HUES64 (cell line): ENCODE measurements at regions not wholly inside any gene's neighbourhood (a gene's known extent, or its start where the extent isn't known, plus 50 kb on each side); places are given as distances from the start of the nearest gene placed in this dataset.

Experiments
- H3K27ac ChIP-seq: 2 replicates; pipeline ENCODE4 v1.7.0; 2013; ENCODE audit warnings: low read depth, low read length, inconsistent platforms
- H3K27me3 ChIP-seq: 2 replicates; pipeline ENCODE4 v1.6.1; 2013; ENCODE audit warnings: mild to moderate bottlenecking, low read length; ENCODE audit not compliant: insufficient read depth
- H3K36me3 ChIP-seq: 2 replicates; pipeline ENCODE4 v1.6.1; 2013; ENCODE audit warnings: mild to moderate bottlenecking, low read length; ENCODE audit not compliant: insufficient read depth
- H3K4me1 ChIP-seq: 2 replicates; pipeline ENCODE4 v1.6.1; 2013; ENCODE audit warnings: mild to moderate bottlenecking, low read length, moderate library complexity; ENCODE audit not compliant: insufficient read depth
- H3K4me3 ChIP-seq: 2 replicates; pipeline ENCODE4 v1.5.1; 2013; ENCODE audit warnings: mild to moderate bottlenecking, low read length, moderate library complexity
- H3K9ac ChIP-seq: 2 replicates; pipeline ENCODE4 v1.6.1; 2013; ENCODE audit warnings: mild to moderate bottlenecking, low read depth, low read length
- H3K9me3 ChIP-seq: 2 replicates; pipeline ENCODE4 v1.6.1; 2013; ENCODE audit warnings: low read depth, low read length; ENCODE audit not compliant: insufficient read depth
- WGBS: fragments of 150-250, 120-280 bp; methylation state at CpG from one replicate; pipeline ENCODE4 v1.1.7; 2013; ENCODE audit warnings: missing lambda C conversion rate; 5-methylcytosine and 5-hydroxymethylcytosine counted together

DNA sequence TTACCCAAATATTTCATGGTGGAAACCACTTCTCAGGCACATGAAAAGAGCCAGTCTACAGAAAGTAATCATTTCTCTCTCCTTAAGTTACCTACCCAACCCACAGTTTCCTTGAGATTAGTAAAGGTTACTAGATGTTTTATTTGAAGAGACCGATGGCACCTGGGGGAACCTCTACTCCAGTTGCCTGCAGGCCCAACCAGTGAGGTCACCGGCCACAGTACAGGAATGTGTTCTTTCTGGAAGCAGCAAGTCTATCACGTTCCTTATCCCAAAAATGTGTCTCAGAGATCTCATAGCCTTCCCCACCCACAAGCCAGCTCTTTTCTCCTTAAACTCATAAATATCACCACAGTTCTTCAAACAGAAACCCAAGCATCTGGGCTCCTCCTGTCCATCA is 316.1 kb downstream of the COG6 start:
- no peak overlapping the region for H3K4me3 ChIP-seq
- H3K36me3 ChIP-seq, result no peaks in the 10 kb centered on the region
- H3K27me3 ChIP-seq, result no peaks in the 10 kb centered on the region
- H3K9ac ChIP-seq, result no peak overlapping the region
- no peaks in the 10 kb centered on the region for H3K9me3 ChIP-seq
- no peak overlapping the region for H3K27ac ChIP-seq
- 92% methylated on average over 3 of the region's 3 CpGs for WGBS
- H3K4me1 ChIP-seq, result peaks cover 8% of the 10 kb centered on the region; the same call in 1 of the 2 replicates

- Histone ChIP-seq H3K27ac (no peak overlapping the region), H3K36me3 (no peaks in the 10 kb centered on the region), H3K4me3 (no peak overlapping the region), H3K9me3 (no peaks in the 10 kb centered on the region), H3K27me3 (no peaks in the 10 kb centered on the region), H3K9ac (no peak overlapping the region), H3K4me1 (peaks cover 7% of the 10 kb centered on the region; the same call in 1 of the 2 replicates)
- WGBS, result 68% methylated on average over 6 of the region's 6 CpGs
Observed at GRCh38 chr13:39976481-39976880, 321.0 kb downstream of the COG6 start.

GRCh38 chr13:39981056-39981455 is 325.6 kb downstream of the COG6 start:
- H3K36me3 ChIP-seq, result no peaks in the 10 kb centered on the region
- no peak overlapping the region for H3K4me3 ChIP-seq
- no peak overlapping the region for H3K27ac ChIP-seq
- H3K9me3 ChIP-seq, result no peaks in the 10 kb centered on the region
- H3K27me3 ChIP-seq, result no peaks in the 10 kb centered on the region
- H3K4me1 ChIP-seq, result peaks cover 7% of the 10 kb centered on the region; the same call in 1 of the 2 replicates
- H3K9ac ChIP-seq, result no peak overlapping the region

DNA sequence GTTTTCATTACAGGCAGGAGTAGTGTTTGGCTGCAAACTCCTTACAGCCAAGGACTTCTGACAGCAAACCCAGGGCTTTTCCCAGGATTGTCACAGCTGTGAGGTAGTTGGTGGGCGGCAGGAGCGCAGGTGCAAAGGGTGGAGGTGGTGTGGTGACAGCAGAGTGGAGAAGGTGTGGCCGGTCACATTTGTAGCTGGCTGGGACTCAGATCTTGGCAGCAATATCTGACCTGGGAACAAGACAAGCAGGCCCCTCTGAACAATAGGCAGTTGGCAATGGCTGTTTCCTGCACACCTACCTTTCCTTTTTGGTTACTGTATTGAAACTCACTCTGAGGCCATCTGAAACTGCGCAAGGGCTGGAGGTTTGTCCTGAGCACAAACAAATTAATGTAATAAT is 327.3 kb downstream of the COG6 start:
- Histone ChIP-seq H3K27me3 (no peaks in the 10 kb centered on the region), H3K27ac (no peak overlapping the region), H3K9ac (no peak overlapping the region), H3K36me3 (no peaks in the 10 kb centered on the region), H3K4me1 (no peaks in the 10 kb centered on the region), H3K9me3 (no peaks in the 10 kb centered on the region), H3K4me3 (no peak overlapping the region)
- 79% methylated on average over 4 of the region's 4 CpGs for WGBS

DNA sequence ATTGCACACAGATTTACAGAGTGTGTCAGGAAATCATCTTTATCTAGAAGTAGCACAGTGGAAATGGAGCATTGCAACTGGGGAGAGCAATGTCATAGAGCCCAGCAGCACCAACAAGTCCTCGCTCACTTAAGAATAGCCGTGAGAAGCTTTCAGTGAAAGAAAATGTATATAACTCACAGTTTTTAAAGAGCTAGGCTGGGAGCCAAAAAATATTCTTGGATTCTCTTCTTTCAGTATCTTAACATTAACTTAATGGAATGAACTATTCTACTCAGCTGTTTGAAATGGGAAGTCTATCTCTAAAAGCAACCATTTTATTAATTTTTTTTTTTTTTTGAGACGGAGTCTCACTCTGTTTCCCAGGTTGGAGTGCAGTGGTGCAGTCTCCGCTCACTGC is 329.6 kb downstream of the COG6 start:
- Histone ChIP-seq H3K9ac (no peak overlapping the region), H3K27ac (no peak overlapping the region), H3K4me1 (no peaks in the 10 kb centered on the region), H3K4me3 (no peak overlapping the region), H3K36me3 (no peaks in the 10 kb centered on the region), H3K27me3 (no peaks in the 10 kb centered on the region), H3K9me3 (no peaks in the 10 kb centered on the region)
- 99% methylated on average over 4 of the region's 4 CpGs for whole genome bisulfite sequencing

DNA sequence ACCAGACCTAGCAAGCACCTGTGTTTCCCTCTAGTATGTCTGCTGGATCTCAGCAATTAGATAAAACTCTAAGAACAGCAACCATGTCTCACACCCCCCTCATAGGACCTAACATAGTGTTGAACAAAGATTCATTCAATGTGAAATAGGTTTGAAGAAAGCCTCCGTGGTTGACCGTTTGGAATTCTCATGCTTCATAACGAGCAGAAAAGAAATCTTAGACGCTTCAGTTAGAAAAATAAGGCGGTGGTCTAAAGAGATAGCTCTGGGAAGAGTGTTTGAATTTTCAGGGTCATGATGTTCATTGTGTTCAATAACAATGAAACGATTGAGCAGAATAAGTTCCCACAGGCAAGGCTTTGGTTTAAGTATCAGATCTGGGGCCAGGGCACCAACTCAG is 332.9 kb downstream of the COG6 start:
- Histone ChIP-seq H3K27ac (no peak overlapping the region), H3K4me3 (no peak overlapping the region), H3K9me3 (no peaks in the 10 kb centered on the region), H3K27me3 (no peaks in the 10 kb centered on the region), H3K4me1 (no peaks in the 10 kb centered on the region), H3K9ac (no peak overlapping the region), H3K36me3 (no peaks in the 10 kb centered on the region)
- 97% methylated on average over 6 of the region's 6 CpGs for WGBS

- no peaks in the 10 kb centered on the region for H3K9me3 ChIP-seq
- H3K27ac ChIP-seq, result no peak overlapping the region
- H3K4me1 ChIP-seq, result no peaks in the 10 kb centered on the region
- H3K4me3 ChIP-seq, result no peak overlapping the region
- H3K27me3 ChIP-seq, result no peaks in the 10 kb centered on the region
- H3K36me3 ChIP-seq, result no peaks in the 10 kb centered on the region
- H3K9ac ChIP-seq, result no peak overlapping the region
- WGBS, result 98% methylated on average over 6 of the region's 6 CpGs
Observed at GRCh38 chr13:39998166-39998565, 342.7 kb downstream of the COG6 start.

- Histone ChIP-seq H3K9ac (no peak overlapping the region), H3K27me3 (no peaks in the 10 kb centered on the region), H3K4me3 (no peak overlapping the region), H3K27ac (no peak overlapping the region), H3K4me1 (no peaks in the 10 kb centered on the region), H3K36me3 (no peaks in the 10 kb centered on the region), H3K9me3 (no peaks in the 10 kb centered on the region)
- 95% methylated on average over 5 of the region's 5 CpGs for WGBS
Observed at GRCh38 chr13:40002016-40002415, 346.6 kb downstream of the COG6 start.

DNA sequence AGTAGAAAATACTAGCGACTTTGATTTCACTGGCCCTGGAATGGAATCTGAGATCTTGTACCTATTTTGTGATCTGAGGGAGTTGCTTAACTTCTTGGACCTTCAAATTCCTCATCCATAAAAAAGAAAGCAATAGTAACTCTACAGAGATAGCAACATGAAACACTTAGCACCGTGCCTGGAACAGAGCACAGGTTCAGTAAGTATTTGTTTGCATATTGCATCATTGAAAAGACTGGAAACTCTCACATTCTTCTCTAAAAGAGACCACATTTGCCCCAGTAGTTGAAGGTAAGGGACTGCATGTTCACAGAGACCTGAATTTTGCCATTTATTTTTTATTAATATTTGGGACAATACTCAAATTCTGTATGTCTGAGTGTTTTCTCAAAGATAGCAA is 358.1 kb downstream of the COG6 start:
- no peak overlapping the region for H3K4me3 ChIP-seq
- H3K27me3 ChIP-seq, result no peaks in the 10 kb centered on the region
- H3K27ac ChIP-seq, result no peak overlapping the region
- H3K9me3 ChIP-seq, result no peaks in the 10 kb centered on the region
- WGBS, result 100% methylated on average over 2 of the region's 2 CpGs
- H3K36me3 ChIP-seq, result no peaks in the 10 kb centered on the region
- no peaks in the 10 kb centered on the region for H3K4me1 ChIP-seq
- no peak overlapping the region for H3K9ac ChIP-seq

GRCh38 chr13:40016953-40017660 is 361.6 kb downstream of the COG6 start:
- H3K9me3 ChIP-seq, result no peaks in the 10 kb centered on the region
- no peaks in the 10 kb centered on the region for H3K36me3 ChIP-seq
- no peak overlapping the region for H3K4me3 ChIP-seq
- WGBS, result 91% methylated on average over 6 of the region's 7 CpGs
- H3K4me1 ChIP-seq, result no peaks in the 10 kb centered on the region
- no peak overlapping the region for H3K9ac ChIP-seq
- H3K27ac ChIP-seq, result no peak overlapping the region
- no peaks in the 10 kb centered on the region for H3K27me3 ChIP-seq

- H3K9me3 ChIP-seq, result no peaks in the 10 kb centered on the region
- H3K27me3 ChIP-seq, result no peaks in the 10 kb centered on the region
- H3K36me3 ChIP-seq, result no peaks in the 10 kb centered on the region
- no peak overlapping the region for H3K27ac ChIP-seq
- no peak overlapping the region for H3K4me3 ChIP-seq
- 77% methylated on average over 6 of the region's 6 CpGs for WGBS
- H3K4me1 ChIP-seq, result no peaks in the 10 kb centered on the region
- H3K9ac ChIP-seq, result no peak overlapping the region
Observed at GRCh38 chr13:40017662-40018262, 362.3 kb downstream of the COG6 start.
